ENCODE measurements at regions not wholly inside any gene's neighbourhood (a gene's known extent, or its start where the extent isn't known, plus 50 kb on each side); places are given as distances from the start of the nearest gene placed in this dataset.
"Not testable (repeated sequence)": the region's sequence is repeated elsewhere in the genome, so short reads cannot be mapped to it uniquely, and the experiment has no call there.

- H2AFZ ChIP-seq (ENCODE audit: low read depth, low read length) = no peak overlapping the region
- peaks cover 27% of the 10 kb centered on the region for H3K9me3 ChIP-seq (ENCODE audit: insufficient read depth, low read length)
- no peaks in the 10 kb centered on the region for H3K79me2 ChIP-seq (ENCODE audit: low read length)
- H3K27ac ChIP-seq (ENCODE audit: low read length) = no peak overlapping the region
- no peaks in the 10 kb centered on the region for H4K20me1 ChIP-seq (ENCODE audit: insufficient read depth, low read length)
- TF ChIP-seq EZH2phosphoT487 (IDR thresholded peaks at IDR 0.05; ENCODE audit: low read depth) = no peak
- no peak for TF ChIP-seq CTCF (IDR thresholded peaks at IDR 0.05; ENCODE audit: low read depth, low read length)
- H3K9ac ChIP-seq (ENCODE audit: low read length) = no peak overlapping the region
- H3K27me3 ChIP-seq (ENCODE audit: low read depth, low read length) = no peaks in the 10 kb centered on the region
- no peaks in the 10 kb centered on the region for H3K4me1 ChIP-seq (ENCODE audit: low read length)
- no peak overlapping the region for H3K4me2 ChIP-seq (ENCODE audit: low read length)
- H3K36me3 ChIP-seq (replicated peaks; ENCODE audit: low read depth, low read length) = no peaks in the 10 kb centered on the region
- H3K4me3 ChIP-seq (ENCODE audit: low read length) = no peak overlapping the region
These were observed 476.5 kb upstream of the SALL3 start for GRCh38 chr18:78503129-78503528.

GRCh38 chr18:78505851-78506461, 473.7 kb upstream of the SALL3 start:
- Histone ChIP-seq H3K36me3 (replicated peaks; ENCODE audit: low read depth, low read length) (no peaks in the 10 kb centered on the region), H3K27me3 (ENCODE audit: low read depth, low read length) (no peaks in the 10 kb centered on the region), H3K9me3 (ENCODE audit: insufficient read depth, low read length) (peaks cover 19% of the 10 kb centered on the region), H3K9ac (ENCODE audit: low read length) (no peak overlapping the region), H3K79me2 (ENCODE audit: low read length) (no peaks in the 10 kb centered on the region), H3K4me2 (ENCODE audit: low read length) (no peak overlapping the region), H3K27ac (ENCODE audit: low read length) (no peak overlapping the region), H3K4me1 (ENCODE audit: low read length) (no peaks in the 10 kb centered on the region), H4K20me1 (ENCODE audit: insufficient read depth, low read length) (no peaks in the 10 kb centered on the region), H2AFZ (ENCODE audit: low read depth, low read length) (no peak overlapping the region), H3K4me3 (ENCODE audit: low read length) (no peak overlapping the region)
- no peak for TF ChIP-seq EZH2phosphoT487 (IDR thresholded peaks at IDR 0.05; ENCODE audit: low read depth)
- no peak for TF ChIP-seq CTCF (IDR thresholded peaks at IDR 0.05; ENCODE audit: low read depth, low read length)

GRCh38 chr18:78507217-78507616, 472.4 kb upstream of the SALL3 start:
- TF ChIP-seq EZH2phosphoT487 (IDR thresholded peaks at IDR 0.05; ENCODE audit: low read depth) (no peak), CTCF (IDR thresholded peaks at IDR 0.05; ENCODE audit: low read depth, low read length) (no peak)
- Histone ChIP-seq H4K20me1 (ENCODE audit: insufficient read depth, low read length) (no peaks in the 10 kb centered on the region), H3K4me2 (ENCODE audit: low read length) (no peak overlapping the region), H3K36me3 (replicated peaks; ENCODE audit: low read depth, low read length) (no peaks in the 10 kb centered on the region), H3K27me3 (ENCODE audit: low read depth, low read length) (no peaks in the 10 kb centered on the region), H3K27ac (ENCODE audit: low read length) (no peak overlapping the region), H3K79me2 (ENCODE audit: low read length) (no peaks in the 10 kb centered on the region), H3K9me3 (ENCODE audit: insufficient read depth, low read length) (peaks cover 15% of the 10 kb centered on the region), H2AFZ (ENCODE audit: low read depth, low read length) (no peak overlapping the region), H3K9ac (ENCODE audit: low read length) (no peak overlapping the region), H3K4me3 (ENCODE audit: low read length) (no peak overlapping the region), H3K4me1 (ENCODE audit: low read length) (no peaks in the 10 kb centered on the region)

GRCh38 chr18:78508228-78508824, 471.3 kb upstream of the SALL3 start:
- not testable (repeated sequence) for H3K36me3 ChIP-seq (replicated peaks; ENCODE audit: low read depth, low read length); H3K4me3 ChIP-seq (ENCODE audit: low read length); H3K79me2 ChIP-seq (ENCODE audit: low read length); H3K27ac ChIP-seq (ENCODE audit: low read length); H3K4me1 ChIP-seq (ENCODE audit: low read length); H3K27me3 ChIP-seq (ENCODE audit: low read depth, low read length); H3K9ac ChIP-seq (ENCODE audit: low read length); H2AFZ ChIP-seq (ENCODE audit: low read depth, low read length); H3K4me2 ChIP-seq (ENCODE audit: low read length); H4K20me1 ChIP-seq (ENCODE audit: insufficient read depth, low read length)
- H3K9me3 ChIP-seq (ENCODE audit: insufficient read depth, low read length) = peaks cover 14% of the 10 kb centered on the region
